GM21529 (cell line): ENCODE measurements at regions not wholly inside any gene's neighbourhood (a gene's known extent, or its start where the extent isn't known, plus 50 kb on each side); places are given as distances from the start of the nearest gene placed in this dataset.

Experiments
- ATAC-seq: cut with Tn5 transposase; IDR thresholded peaks from one replicate; pipeline ENCODE4 v1.9.1; 2021; ENCODE audit not compliant: unreplicated experiment

GRCh38 chr1:5393603-5394002, 598.6 kb downstream of the NPHP4 start:
- no peak for ATAC-seq

GRCh38 chr1:5393146-5393545, 599.1 kb downstream of the NPHP4 start:
- no peak for ATAC-seq

GRCh38 chr1:5391725-5392124, 600.5 kb downstream of the NPHP4 start:
- no peak for ATAC-seq

GRCh38 chr1:5390504-5390903, 601.7 kb downstream of the NPHP4 start:
- no peak for ATAC-seq

GRCh38 chr1:5389101-5389885, 602.9 kb downstream of the NPHP4 start:
- ATAC-seq, result no peak

GRCh38 chr1:5388622-5389021, 603.6 kb downstream of the NPHP4 start:
- no peak for ATAC-seq

- no peak for ATAC-seq
Measured at GRCh38 chr1:5386371-5386770, 605.9 kb downstream of the NPHP4 start.

GRCh38 chr1:5385956-5386355, 606.3 kb downstream of the NPHP4 start:
- ATAC-seq, result no peak

GRCh38 chr1:5385096-5385799, 607.0 kb downstream of the NPHP4 start:
- ATAC-seq, result no peak

GRCh38 chr1:5381491-5381890, 610.7 kb downstream of the NPHP4 start:
- no peak for ATAC-seq

- ATAC-seq, result no peak
Measured at GRCh38 chr1:5379176-5379759, 613.0 kb downstream of the NPHP4 start.

GRCh38 chr1:5376538-5377247, 615.5 kb downstream of the NPHP4 start:
- no peak for ATAC-seq

GRCh38 chr1:5375481-5375880, 616.7 kb downstream of the NPHP4 start:
- ATAC-seq, result no peak

- no peak for ATAC-seq
Measured at GRCh38 chr1:5374192-5374591, 618.0 kb downstream of the NPHP4 start.

GRCh38 chr1:5373281-5373680, 618.9 kb downstream of the NPHP4 start:
- ATAC-seq, result no peak

GRCh38 chr1:5371270-5371669, 621.0 kb downstream of the NPHP4 start:
- ATAC-seq, result no peak

GRCh38 chr1:5370311-5370710, 621.9 kb downstream of the NPHP4 start:
- ATAC-seq, result no peak

- ATAC-seq, result no peak
Measured at GRCh38 chr1:5369223-5369622, 623.0 kb downstream of the NPHP4 start.

- no peak for ATAC-seq
Measured at GRCh38 chr1:5368201-5368600, 624.0 kb downstream of the NPHP4 start.

GRCh38 chr1:5367306-5367705, 624.9 kb downstream of the NPHP4 start:
- no peak for ATAC-seq

- ATAC-seq, result no peak
Measured at GRCh38 chr1:5365751-5366150, 626.5 kb downstream of the NPHP4 start.

- no peak for ATAC-seq
Measured at GRCh38 chr1:5364591-5364990, 627.6 kb downstream of the NPHP4 start.
